Thoracic aorta (tissue), 2 donors: ENCODE measurements at regions not wholly inside any gene's neighbourhood (a gene's known extent, or its start where the extent isn't known, plus 50 kb on each side); places are given as distances from the start of the nearest gene placed in this dataset.

Experiments used
- ATAC-seq: fragments of 150-250 bp; one replicate; pipeline ENCODE4 v1.8.0; 2017; ENCODE audit warnings: low read depth; ENCODE audit not compliant: insufficient number of reproducible peaks, low FRiP score
- DNase-seq: peaks from one replicate; pipeline ENCODE4 v3.0.0-alpha.2; 2020; ENCODE audit warnings: low spot score
- H3K27ac ChIP-seq, 2 donors: fragments of 200-600 bp; sonication (generic); 1 replicate in 1 of 2; 2 replicates in 1 of 2; pipeline ENCODE4 v1.5.1; 2016; ENCODE audit warnings: mild to moderate bottlenecking in 2 of 2, moderate library complexity in 2 of 2
- H3K27me3 ChIP-seq: fragments of 200-600 bp; sonication (generic); replicated peaks from 2 replicates; pipeline ENCODE4 v1.6.0; 2016; ENCODE audit warnings: mild to moderate bottlenecking; ENCODE audit not compliant: insufficient read depth
- H3K36me3 ChIP-seq: fragments of 200-600 bp; sonication (generic); one replicate; pipeline ENCODE4 v1.5.1; 2016
- H3K4me1 ChIP-seq, 2 donors: fragments of 200-600 bp; sonication (generic); 1 replicate in 1 of 2; 2 replicates in 1 of 2; pipeline versions ENCODE4 v1.5.1 to v1.6.0; 2016; ENCODE audit warnings: low read depth in 2 of 2, mild to moderate bottlenecking in 1 of 2; ENCODE audit not compliant: control insufficient read depth in 1 of 2
- H3K4me3 ChIP-seq: fragments of 200-600 bp; sonication (generic); 2 replicates; pipeline ENCODE4 v1.5.1; 2016; ENCODE audit warnings: mild to moderate bottlenecking
- H3K9me3 ChIP-seq: fragments of 200-600 bp; sonication (generic); 2 replicates; pipeline ENCODE4 v1.5.1; 2016
- CTCF ChIP-seq: fragments of 200-600 bp; sonication (generic); IDR thresholded peaks from one replicate; pipeline ENCODE4 v1.5.1; 2019; ENCODE audit warnings: antibody characterized with exemption

GRCh38 chr1:189941922-189942321 is 535.7 kb downstream of the BRINP3 start:
- H3K4me1 ChIP-seq = no peaks in the 10 kb centered on the region
- TF ChIP-seq CTCF = no peak

GRCh38 chr1:189958756-189959155 is 518.9 kb downstream of the BRINP3 start:
- H3K27me3 ChIP-seq = no peaks in the 10 kb centered on the region
- H3K27ac ChIP-seq = no peak overlapping the region
- TF ChIP-seq CTCF = no peak
- peaks cover 7 to 11% of the 10 kb centered on the region in 2 donors for H3K4me1 ChIP-seq
- ATAC-seq (no peak), DNase-seq (no peak)
- no peaks in the 10 kb centered on the region for H3K36me3 ChIP-seq
- H3K9me3 ChIP-seq = no peaks in the 10 kb centered on the region
- no peak overlapping the region for H3K4me3 ChIP-seq

More at GRCh38 chr1:189941922-189942321, 535.7 kb downstream of the BRINP3 start:
- no peak overlapping the region for H3K27ac ChIP-seq
- no peak for ATAC-seq
- H3K36me3 ChIP-seq = no peaks in the 10 kb centered on the region
- DNase-seq = no peak
- no peaks in the 10 kb centered on the region for H3K9me3 ChIP-seq
- H3K27me3 ChIP-seq = no peaks in the 10 kb centered on the region
- no peak overlapping the region for H3K4me3 ChIP-seq

- Histone ChIP-seq H3K27me3 (no peaks in the 10 kb centered on the region), H3K27ac (no peak overlapping the region), H3K36me3 (no peaks in the 10 kb centered on the region), H3K4me1 (peaks cover 7 to 11% of the 10 kb centered on the region in 2 donors), H3K4me3 (no peak overlapping the region), H3K9me3 (no peaks in the 10 kb centered on the region)
- DNase-seq (no peak), ATAC-seq (no peak)
- no peak for TF ChIP-seq CTCF
Observed at GRCh38 chr1:189960769-189961168, 516.9 kb downstream of the BRINP3 start.

- no peak for TF ChIP-seq CTCF
- H3K27me3 ChIP-seq = no peaks in the 10 kb centered on the region
- no peaks in the 10 kb centered on the region for H3K36me3 ChIP-seq
- H3K9me3 ChIP-seq = no peaks in the 10 kb centered on the region
- peak overlapping the region in 1 of 2 donors; percentile 9 for H3K27ac ChIP-seq
- peaks cover 7 to 11% of the 10 kb centered on the region in 2 donors for H3K4me1 ChIP-seq
- no peak for DNase-seq
- H3K4me3 ChIP-seq = no peak overlapping the region
- ATAC-seq = no peak
Observed at GRCh38 chr1:189962181-189962580, 515.5 kb downstream of the BRINP3 start.

GRCh38 chr1:189970331-189971230 is 507.1 kb downstream of the BRINP3 start:
- ATAC-seq (no peak), DNase-seq (no peak)
- no peaks in the 10 kb centered on the region for H3K27me3 ChIP-seq
- no peak overlapping the region for H3K4me3 ChIP-seq
- H3K4me1 ChIP-seq = no peaks in the 10 kb centered on the region
- no peak overlapping the region for H3K27ac ChIP-seq
- TF ChIP-seq CTCF = no peak
- H3K36me3 ChIP-seq = no peaks in the 10 kb centered on the region
- H3K9me3 ChIP-seq = peaks cover 2% of the 10 kb centered on the region
